H9 (cell line): ENCODE measurements at regions not wholly inside any gene's neighbourhood (a gene's known extent, or its start where the extent isn't known, plus 50 kb on each side); places are given as distances from the start of the nearest gene placed in this dataset.

Source experiments
- DNase-seq: peaks from one replicate; pipeline ENCODE4 v3.0.0-alpha.2; 2017
- H2AFZ ChIP-seq: one replicate; pipeline ENCODE4 v1.6.1; 2013; ENCODE audit warnings: mild to moderate bottlenecking, low read length, control low read depth, moderate library complexity
- H2AK5ac ChIP-seq: 2 replicates; pipeline ENCODE4 v1.6.1; 2013; ENCODE audit warnings: low read length, control low read depth, mixed read lengths; ENCODE audit not compliant: insufficient read length
- H2BK120ac ChIP-seq: one replicate; pipeline ENCODE4 v1.6.1; 2013; ENCODE audit warnings: low read depth, mild to moderate bottlenecking, low read length, control low read depth, inconsistent platforms; ENCODE audit not compliant: poor library complexity, severe bottlenecking
- H2BK12ac ChIP-seq: 2 replicates; pipeline ENCODE4 v1.6.1; 2013; ENCODE audit warnings: low read length, control low read depth, mixed read lengths, low read depth; ENCODE audit not compliant: insufficient read length
- H2BK15ac ChIP-seq: 2 replicates; pipeline ENCODE4 v1.6.1; 2013; ENCODE audit warnings: low read depth, low read length, control low read depth
- H2BK20ac ChIP-seq: one replicate; pipeline ENCODE4 v1.6.1; 2013; ENCODE audit warnings: low read depth, mild to moderate bottlenecking, low read length, control low read depth, inconsistent platforms; ENCODE audit not compliant: poor library complexity, severe bottlenecking
- H2BK5ac ChIP-seq: 2 replicates; pipeline ENCODE4 v1.6.1; 2013; ENCODE audit warnings: low read length, control low read depth, mixed read lengths; ENCODE audit not compliant: insufficient read length
- H3K14ac ChIP-seq: 2 replicates; pipeline ENCODE4 v1.6.1; 2013; ENCODE audit warnings: low read length, control low read depth; ENCODE audit not compliant: insufficient read depth
- H3K18ac ChIP-seq: 2 replicates; pipeline ENCODE4 v1.6.1; 2013; ENCODE audit warnings: low read depth, mild to moderate bottlenecking, mixed read lengths, low read length, control low read depth; ENCODE audit not compliant: insufficient read length
- H3K23ac ChIP-seq: 2 replicates; pipeline ENCODE4 v1.6.1; 2013; ENCODE audit warnings: low read length, control low read depth, mixed read lengths, low read depth; ENCODE audit not compliant: insufficient read length
- H3K23me2 ChIP-seq: 2 replicates; pipeline ENCODE4 v1.6.1; 2013; ENCODE audit warnings: low read depth, mild to moderate bottlenecking, mixed read lengths, low read length, control low read depth; ENCODE audit not compliant: insufficient read length, poor library complexity, severe bottlenecking
- H3K27ac ChIP-seq: 2 replicates; pipeline ENCODE4 v1.5.1; 2013; ENCODE audit warnings: low read length, control low read depth, mixed read lengths, low read depth; ENCODE audit not compliant: insufficient read length
- H3K27me3 ChIP-seq: 2 replicates; pipeline ENCODE4 v1.6.1; 2013; ENCODE audit warnings: low read length, control low read depth, inconsistent platforms; ENCODE audit not compliant: insufficient read depth
- H3K4ac ChIP-seq: 2 replicates; pipeline ENCODE4 v1.6.1; 2013; ENCODE audit warnings: low read depth, mild to moderate bottlenecking, control low read depth, inconsistent platforms, low read length, moderate library complexity
- H3K4me1 ChIP-seq: 2 replicates; pipeline ENCODE4 v1.6.1; 2013; ENCODE audit warnings: low read length, control low read depth, inconsistent platforms; ENCODE audit not compliant: insufficient read depth
- H3K4me2 ChIP-seq: 2 replicates; pipeline ENCODE4 v1.6.1; 2013; ENCODE audit warnings: low read length, control low read depth, mixed read lengths; ENCODE audit not compliant: insufficient read length, insufficient read depth
- H3K56ac ChIP-seq: 2 replicates; pipeline ENCODE4 v1.6.1; 2013; ENCODE audit warnings: low read depth, mild to moderate bottlenecking, mixed read lengths, low read length, control low read depth; ENCODE audit not compliant: insufficient read length
- H3K79me1 ChIP-seq: 2 replicates; pipeline ENCODE4 v1.6.1; 2013; ENCODE audit warnings: low read depth, mild to moderate bottlenecking, moderate library complexity, low read length, control low read depth, inconsistent platforms; ENCODE audit not compliant: insufficient read depth, poor library complexity, severe bottlenecking
- H3K79me2 ChIP-seq: 2 replicates; pipeline ENCODE4 v1.6.1; 2013; ENCODE audit warnings: low read length, control low read depth, inconsistent platforms; ENCODE audit not compliant: insufficient read depth
- H3K9ac ChIP-seq: 2 replicates; pipeline ENCODE4 v1.6.1; 2013; ENCODE audit warnings: low read length, control low read depth, mixed read lengths; ENCODE audit not compliant: insufficient read length; ENCODE audit errors: extremely low read depth
- H3K9me3 ChIP-seq: one replicate; pipeline ENCODE4 v1.6.1; 2013; ENCODE audit warnings: low read depth, low read length, inconsistent platforms; ENCODE audit not compliant: control insufficient read depth
- H3T11ph ChIP-seq: one replicate; pipeline ENCODE4 v1.6.1; 2013; ENCODE audit warnings: mild to moderate bottlenecking, low read length, control low read depth, inconsistent platforms
- H4K20me1 ChIP-seq: one replicate; pipeline ENCODE4 v1.6.1; 2013; ENCODE audit not compliant: control insufficient read depth, insufficient read length, insufficient read depth
- H4K5ac ChIP-seq: 2 replicates; pipeline ENCODE4 v1.6.1; 2013; ENCODE audit warnings: low read depth, mild to moderate bottlenecking, mixed read lengths, low read length, control low read depth; ENCODE audit not compliant: insufficient read length
- H4K8ac ChIP-seq: replicated peaks from 2 replicates; pipeline ENCODE4 v1.6.1; 2013; ENCODE audit warnings: low read length, control low read depth, mixed read lengths, low read depth; ENCODE audit not compliant: insufficient read length
- H4K91ac ChIP-seq: 2 replicates; pipeline ENCODE4 v1.6.1; 2013; ENCODE audit warnings: low read depth, mild to moderate bottlenecking, moderate library complexity, mixed read lengths, low read length, control low read depth; ENCODE audit not compliant: insufficient read length
- H3K27ac Mint-ChIP-seq, 3 experiments: 2 replicates in 2 of 3; 3 replicates in 1 of 3; pipeline ENCODE4 v1.8.0; 2020 to 2021; ENCODE audit warnings: mixed read lengths in 3 of 3, mild to moderate bottlenecking in 1 of 3, moderate library complexity in 1 of 3
- H3K27me3 Mint-ChIP-seq: 2 replicates; pipeline ENCODE4 v1.8.0; 2021; ENCODE audit warnings: low read depth, mild to moderate bottlenecking, moderate library complexity, mixed read lengths
- H3K36me3 Mint-ChIP-seq, 3 experiments: 2 replicates in 2 of 3; 3 replicates in 1 of 3; pipeline ENCODE4 v1.8.0; 2020 to 2021; ENCODE audit warnings: low read depth in 3 of 3, mixed read lengths in 3 of 3; ENCODE audit not compliant: insufficient read depth in 1 of 3
- H3K4me1 Mint-ChIP-seq, 2 experiments: 2 replicates each; pipeline ENCODE4 v1.8.0; 2020; ENCODE audit warnings: mixed read lengths in 2 of 2
- H3K4me3 Mint-ChIP-seq, 2 experiments: 2 replicates in 1 of 2; 3 replicates in 1 of 2; pipeline ENCODE4 v1.8.0; 2020 to 2021; ENCODE audit warnings: mild to moderate bottlenecking in 2 of 2, mixed read lengths in 2 of 2, moderate library complexity in 1 of 2
- H3K9me3 Mint-ChIP-seq, 2 experiments: 2 replicates in 1 of 2; 3 replicates in 1 of 2; pipeline ENCODE4 v1.8.0; 2020; ENCODE audit warnings: mild to moderate bottlenecking in 2 of 2, mixed read lengths in 2 of 2, moderate library complexity in 1 of 2
- WGBS: extraction: QIAGEN DNeasy Blood & Tissue Kit; methylation state at CpG from one replicate; pipeline ENCODE4 v1.1.7; 2013; ENCODE audit warnings: missing lambda C conversion rate, low lambda C conversion rate, mixed read lengths; ENCODE audit not compliant: insufficient read length; ENCODE audit errors: extremely low coverage; 5-methylcytosine and 5-hydroxymethylcytosine counted together
- TF ChIP-seq, protein P1 (sequence below): fragments of 200-600 bp; sonication (generic); conservative IDR thresholded peaks from 3 replicates; pipeline ENCODE4 v1.8.0; 2021; ENCODE audit warnings: antibody characterized with exemption, mild to moderate bottlenecking

DNA sequence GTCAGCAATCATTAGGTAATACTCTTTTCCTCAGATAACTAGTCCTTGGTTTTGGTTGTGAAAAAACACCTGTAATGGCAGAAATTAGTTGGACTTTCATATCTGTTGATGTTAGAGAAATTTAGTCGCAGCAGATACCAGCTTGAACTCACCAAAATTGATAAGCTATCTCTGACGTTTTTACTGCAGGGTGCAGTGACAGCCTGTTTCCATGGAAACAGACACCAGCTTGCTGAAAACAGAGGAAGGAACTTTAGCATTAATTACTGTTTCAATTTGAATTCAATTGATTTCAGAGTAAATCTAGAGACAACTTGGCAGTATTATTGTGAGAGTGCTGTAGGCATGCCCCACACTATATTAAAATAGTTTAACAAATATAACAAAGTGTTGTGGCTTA is 246.5 kb downstream of the PPP1R2C start:
- Histone ChIP-seq H3T11ph (no peak overlapping the region), H3K18ac (no peak overlapping the region), H3K27me3 (no peaks in the 10 kb centered on the region), H2BK15ac (no peak overlapping the region), H3K4me2 (no peak overlapping the region), H3K23me2 (no peaks in the 10 kb centered on the region), H2BK120ac (no peak overlapping the region), H3K9me3 (no peaks in the 10 kb centered on the region), H4K91ac (no peak overlapping the region), H3K14ac (no peak overlapping the region), H3K4ac (no peak overlapping the region), H3K9ac (no peak overlapping the region), H4K8ac (no peak overlapping the region), H3K56ac (no peak overlapping the region), H3K23ac (no peak overlapping the region), H2BK12ac (no peak overlapping the region), H4K5ac (no peak overlapping the region), H2BK5ac (no peak overlapping the region), H3K79me1 (no peaks in the 10 kb centered on the region), H2BK20ac (no peak overlapping the region), H2AK5ac (no peak overlapping the region), H3K4me1 (no peaks in the 10 kb centered on the region), H3K79me2 (no peaks in the 10 kb centered on the region), H4K20me1 (no peaks in the 10 kb centered on the region), H2AFZ (no peak overlapping the region), H3K27ac (no peak overlapping the region)
- peaks cover under 1 to 26% of the 10 kb centered on the region in 2 experiments; a peak in 4 of 5 replicates for H3K9me3 Mint-ChIP-seq
- no peak overlapping the region for H3K27ac Mint-ChIP-seq
- WGBS = no CpG with 5 or more reads among the region's 2 CpGs
- peaks cover 3 to 8% (median 4%) of the 10 kb centered on the region in 3 experiments; a peak in 4 of 7 replicates for H3K36me3 Mint-ChIP-seq
- DNase-seq = no peak
- no peak overlapping the region for H3K4me3 Mint-ChIP-seq
- peaks cover 0 to 4% of the 10 kb centered on the region in 2 experiments; a peak in 1 of 4 replicates for H3K4me1 Mint-ChIP-seq
- H3K27me3 Mint-ChIP-seq = no peaks in the 10 kb centered on the region
- TF ChIP-seq, protein P1, sequence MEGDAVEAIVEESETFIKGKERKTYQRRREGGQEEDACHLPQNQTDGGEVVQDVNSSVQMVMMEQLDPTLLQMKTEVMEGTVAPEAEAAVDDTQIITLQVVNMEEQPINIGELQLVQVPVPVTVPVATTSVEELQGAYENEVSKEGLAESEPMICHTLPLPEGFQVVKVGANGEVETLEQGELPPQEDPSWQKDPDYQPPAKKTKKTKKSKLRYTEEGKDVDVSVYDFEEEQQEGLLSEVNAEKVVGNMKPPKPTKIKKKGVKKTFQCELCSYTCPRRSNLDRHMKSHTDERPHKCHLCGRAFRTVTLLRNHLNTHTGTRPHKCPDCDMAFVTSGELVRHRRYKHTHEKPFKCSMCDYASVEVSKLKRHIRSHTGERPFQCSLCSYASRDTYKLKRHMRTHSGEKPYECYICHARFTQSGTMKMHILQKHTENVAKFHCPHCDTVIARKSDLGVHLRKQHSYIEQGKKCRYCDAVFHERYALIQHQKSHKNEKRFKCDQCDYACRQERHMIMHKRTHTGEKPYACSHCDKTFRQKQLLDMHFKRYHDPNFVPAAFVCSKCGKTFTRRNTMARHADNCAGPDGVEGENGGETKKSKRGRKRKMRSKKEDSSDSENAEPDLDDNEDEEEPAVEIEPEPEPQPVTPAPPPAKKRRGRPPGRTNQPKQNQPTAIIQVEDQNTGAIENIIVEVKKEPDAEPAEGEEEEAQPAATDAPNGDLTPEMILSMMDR = no peak
